ENCODE measurements at regions not wholly inside any gene's neighbourhood (a gene's known extent, or its start where the extent isn't known, plus 50 kb on each side); places are given as distances from the start of the nearest gene placed in this dataset.

GRCh38 chr2:8086357-8086756 is 595.5 kb upstream of the ID2 start:
- TF ChIP-seq POLR2A (IDR thresholded peaks at IDR 0.05), result no peak
- no peak for TF ChIP-seq CTCF (IDR thresholded peaks at IDR 0.05)
- TF ChIP-seq EP300 (IDR thresholded peaks at IDR 0.05), result no peak
